ENCODE measurements at regions not wholly inside any gene's neighbourhood (a gene's known extent, or its start where the extent isn't known, plus 50 kb on each side); places are given as distances from the start of the nearest gene placed in this dataset.
"Not testable (repeated sequence)": the region's sequence is repeated elsewhere in the genome, so short reads cannot be mapped to it uniquely, and the experiment has no call there.

GRCh38 chr13:60214213-60215055 is 50.7 kb upstream of the DIAPH3 start:
- Mint-ChIP-seq H3K27me3 (no peaks in the 10 kb centered on the region), H3K4me3 (no peak overlapping the region), H3K4me1 (ENCODE audit: low read depth) (no peaks in the 10 kb centered on the region), H3K36me3 (ENCODE audit: low read depth) (no peaks in the 10 kb centered on the region), H3K9me3 (no peaks in the 10 kb centered on the region), H3K27ac (no peak overlapping the region)

- Mint-ChIP-seq H3K36me3 (ENCODE audit: low read depth) (no peaks in the 10 kb centered on the region), H3K27ac (no peak overlapping the region), H3K27me3 (no peaks in the 10 kb centered on the region), H3K4me3 (no peak overlapping the region), H3K9me3 (no peaks in the 10 kb centered on the region), H3K4me1 (ENCODE audit: low read depth) (no peaks in the 10 kb centered on the region)
Measured at GRCh38 chr13:60220072-60220471, 56.3 kb upstream of the DIAPH3 start.

- H3K27me3 Mint-ChIP-seq = no peaks in the 10 kb centered on the region
- no peaks in the 10 kb centered on the region for H3K36me3 Mint-ChIP-seq (ENCODE audit: low read depth)
- H3K4me1 Mint-ChIP-seq (ENCODE audit: low read depth) = no peaks in the 10 kb centered on the region
- H3K27ac Mint-ChIP-seq = no peak overlapping the region
- no peak overlapping the region for H3K4me3 Mint-ChIP-seq
- H3K9me3 Mint-ChIP-seq = no peaks in the 10 kb centered on the region
Measured at GRCh38 chr13:60221581-60221980, 57.9 kb upstream of the DIAPH3 start.

GRCh38 chr13:60226507-60226906 is 62.8 kb upstream of the DIAPH3 start:
- H3K27ac Mint-ChIP-seq = no peak overlapping the region
- H3K27me3 Mint-ChIP-seq = peaks cover 11% of the 10 kb centered on the region
- H3K4me3 Mint-ChIP-seq = no peak overlapping the region
- no peaks in the 10 kb centered on the region for H3K36me3 Mint-ChIP-seq (ENCODE audit: low read depth)
- no peaks in the 10 kb centered on the region for H3K4me1 Mint-ChIP-seq (ENCODE audit: low read depth)
- H3K9me3 Mint-ChIP-seq = no peaks in the 10 kb centered on the region

DNA sequence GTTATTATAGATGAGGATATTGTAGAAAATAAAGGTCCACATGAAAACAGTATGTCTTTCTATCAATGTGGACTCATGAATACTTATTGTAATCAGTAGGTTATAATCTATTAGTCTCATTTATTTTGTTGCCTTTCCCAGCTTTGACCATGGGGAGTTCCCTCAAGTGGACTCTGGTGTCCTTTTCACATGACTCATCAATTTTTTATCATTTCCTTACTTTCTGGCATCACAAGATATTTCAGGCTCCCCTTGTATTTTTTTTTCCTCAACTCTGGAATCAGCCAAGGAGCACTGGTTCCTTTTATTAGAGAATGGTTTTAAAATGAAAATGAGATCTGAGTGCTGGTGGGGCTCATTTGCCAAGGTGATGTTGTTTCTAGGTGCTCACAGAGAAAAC is 63.4 kb upstream of the DIAPH3 start:
- Mint-ChIP-seq H3K4me1 (ENCODE audit: low read depth) (no peaks in the 10 kb centered on the region), H3K9me3 (no peaks in the 10 kb centered on the region), H3K27ac (no peak overlapping the region), H3K4me3 (no peak overlapping the region), H3K36me3 (ENCODE audit: low read depth) (no peaks in the 10 kb centered on the region), H3K27me3 (peaks cover 16% of the 10 kb centered on the region)

GRCh38 chr13:60229708-60230272 is 66.1 kb upstream of the DIAPH3 start:
- H3K27ac Mint-ChIP-seq = no peak overlapping the region
- no peaks in the 10 kb centered on the region for H3K4me1 Mint-ChIP-seq (ENCODE audit: low read depth)
- H3K36me3 Mint-ChIP-seq (ENCODE audit: low read depth) = no peaks in the 10 kb centered on the region
- H3K27me3 Mint-ChIP-seq = peaks cover 33% of the 10 kb centered on the region
- no peaks in the 10 kb centered on the region for H3K9me3 Mint-ChIP-seq
- H3K4me3 Mint-ChIP-seq = no peak overlapping the region

- no peak overlapping the region for H3K27ac Mint-ChIP-seq
- H3K36me3 Mint-ChIP-seq (ENCODE audit: low read depth) = no peaks in the 10 kb centered on the region
- H3K27me3 Mint-ChIP-seq = peaks cover 38% of the 10 kb centered on the region
- H3K4me1 Mint-ChIP-seq (ENCODE audit: low read depth) = no peaks in the 10 kb centered on the region
- H3K9me3 Mint-ChIP-seq = no peaks in the 10 kb centered on the region
- H3K4me3 Mint-ChIP-seq = no peak overlapping the region
Measured at GRCh38 chr13:60230593-60230992, 66.9 kb upstream of the DIAPH3 start.

- Mint-ChIP-seq H3K4me3 (no peak overlapping the region), H3K36me3 (ENCODE audit: low read depth) (no peaks in the 10 kb centered on the region), H3K9me3 (no peaks in the 10 kb centered on the region), H3K4me1 (ENCODE audit: low read depth) (no peaks in the 10 kb centered on the region), H3K27me3 (peaks cover 3% of the 10 kb centered on the region), H3K27ac (no peak overlapping the region)
Measured at GRCh38 chr13:60242043-60242595, 78.4 kb upstream of the DIAPH3 start.

- Mint-ChIP-seq H3K36me3 (ENCODE audit: low read depth) (no peaks in the 10 kb centered on the region), H3K9me3 (no peaks in the 10 kb centered on the region), H3K4me1 (ENCODE audit: low read depth) (no peaks in the 10 kb centered on the region), H3K4me3 (no peak overlapping the region), H3K27me3 (peaks cover 3% of the 10 kb centered on the region), H3K27ac (no peak overlapping the region)
Measured at GRCh38 chr13:60244381-60244780, 80.7 kb upstream of the DIAPH3 start.

- not testable (repeated sequence) for H3K27me3 Mint-ChIP-seq; H3K36me3 Mint-ChIP-seq (ENCODE audit: low read depth)
Measured at GRCh38 chr13:60251419-60251818, 87.7 kb upstream of the DIAPH3 start.

DNA sequence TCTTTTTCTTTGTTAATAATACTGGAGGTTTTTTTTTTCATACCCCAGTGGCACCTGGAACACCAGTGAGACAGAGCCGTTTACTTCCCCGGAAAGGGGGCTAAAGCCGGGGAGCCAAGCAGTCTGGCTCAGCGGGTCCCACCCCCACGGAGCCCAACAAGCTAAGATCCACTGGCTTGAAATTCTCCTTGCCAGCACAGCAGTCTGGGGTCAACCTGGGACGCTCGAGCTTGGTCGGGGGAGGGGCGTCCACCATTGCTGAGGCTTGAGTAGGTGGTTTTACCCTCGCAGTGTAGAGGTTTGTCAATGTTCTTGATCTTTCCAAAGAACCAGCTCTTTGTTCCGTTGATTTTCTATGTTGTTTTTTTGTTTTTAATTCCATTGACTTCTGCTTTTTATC is 94.6 kb upstream of the DIAPH3 start:
- H3K4me3 Mint-ChIP-seq = no peak overlapping the region
- peaks cover 5% of the 10 kb centered on the region for H3K9me3 Mint-ChIP-seq
- peak overlapping the region; percentile 7 for H3K27ac Mint-ChIP-seq
- H3K36me3 Mint-ChIP-seq (ENCODE audit: low read depth) = no peaks in the 10 kb centered on the region
- H3K4me1 Mint-ChIP-seq (ENCODE audit: low read depth) = peaks cover 8% of the 10 kb centered on the region
- peaks cover 18% of the 10 kb centered on the region for H3K27me3 Mint-ChIP-seq

More at GRCh38 chr13:60251419-60251818, 87.7 kb upstream of the DIAPH3 start:
- H3K4me3 Mint-ChIP-seq; H3K27ac Mint-ChIP-seq; H3K4me1 Mint-ChIP-seq (ENCODE audit: low read depth); H3K9me3 Mint-ChIP-seq: not testable (repeated sequence)

DNA sequence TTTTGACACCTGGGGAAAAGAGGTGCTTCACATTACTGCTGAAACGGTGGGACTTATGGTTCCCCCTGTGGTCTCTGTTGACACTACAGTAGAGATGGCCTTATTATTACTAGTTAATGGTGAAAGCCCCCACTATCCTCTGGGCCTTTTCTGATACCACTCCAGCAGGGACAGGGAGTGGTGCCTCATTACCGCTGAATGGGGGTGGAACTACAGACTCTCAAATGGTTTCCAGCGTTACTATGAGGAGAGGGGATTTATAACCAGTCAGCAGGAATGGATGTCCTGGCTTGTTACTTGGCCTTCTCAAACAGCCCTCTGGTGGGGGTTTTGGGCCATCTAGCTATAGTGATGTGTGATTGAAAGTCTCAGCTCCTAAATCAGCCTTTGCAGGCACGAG is 96.7 kb upstream of the DIAPH3 start:
- Mint-ChIP-seq H3K9me3 (peaks cover 5% of the 10 kb centered on the region), H3K27me3 (peaks cover 18% of the 10 kb centered on the region), H3K36me3 (ENCODE audit: low read depth) (no peaks in the 10 kb centered on the region), H3K4me1 (ENCODE audit: low read depth) (peaks cover 5% of the 10 kb centered on the region), H3K4me3 (no peak overlapping the region), H3K27ac (no peak overlapping the region)

- H3K27me3 Mint-ChIP-seq = peaks cover 18% of the 10 kb centered on the region
- no peak overlapping the region for H3K27ac Mint-ChIP-seq
- H3K9me3 Mint-ChIP-seq = peaks cover 5% of the 10 kb centered on the region
- H3K36me3 Mint-ChIP-seq (ENCODE audit: low read depth) = no peaks in the 10 kb centered on the region
- H3K4me1 Mint-ChIP-seq (ENCODE audit: low read depth) = peaks cover 5% of the 10 kb centered on the region
- no peak overlapping the region for H3K4me3 Mint-ChIP-seq
Measured at GRCh38 chr13:60261432-60262351, 98.0 kb upstream of the DIAPH3 start.

GRCh38 chr13:60265566-60265965 is 101.8 kb upstream of the DIAPH3 start:
- Mint-ChIP-seq H3K9me3 (no peaks in the 10 kb centered on the region), H3K36me3 (ENCODE audit: low read depth) (no peaks in the 10 kb centered on the region), H3K4me1 (ENCODE audit: low read depth) (no peaks in the 10 kb centered on the region), H3K27me3 (peaks cover 8% of the 10 kb centered on the region), H3K4me3 (no peak overlapping the region), H3K27ac (no peak overlapping the region)

All from stimulated activated naive CD8-positive, alpha-beta T cell treated with anti-CD3 and anti-CD28 coated beads, Interleukin-15, Interleukin-2, amounts not matched to agents 100 ng/mL and 50 ng/mL, for 24 hours (primary cell).